CD4-positive, alpha-beta T cell (primary cell): ENCODE measurements at regions not wholly inside any gene's neighbourhood (a gene's known extent, or its start where the extent isn't known, plus 50 kb on each side); places are given as distances from the start of the nearest gene placed in this dataset.
"Not testable (repeated sequence)": the region's sequence is repeated elsewhere in the genome, so short reads cannot be mapped to it uniquely, and the experiment has no call there.

ENCODE experiments used
- ATAC-seq: fragments of 200-7000 bp; cut with Tn5 transposase; one replicate; pipeline ENCODE4 v1.10.0; 2022; ENCODE audit warnings: mild to moderate bottlenecking; ENCODE audit not compliant: poor library complexity
- CTCF ChIA-PET: fragments of 350-600 bp; sonication (Branson Sonifier 250); formaldehyde crosslinking; loops from one replicate; lab custom pipeline; 2021; ENCODE audit warnings: antibody characterized with exemption, inconsistent platforms; lab: Charles Lee
- POLR2A ChIA-PET: fragments of 350-600 bp; sonication (Branson Sonifier 250); formaldehyde crosslinking; loops from one replicate; lab custom pipeline; 2021; ENCODE audit warnings: antibody characterized with exemption, inconsistent platforms; lab: Charles Lee
- DNase-seq, 14 experiments: peaks; one replicate each; pipeline ENCODE4 v3.0.0-alpha.2; 2013 to 2020; ENCODE audit warnings: mixed read lengths in 2 of 14
- H3K27ac ChIP-seq, 2 donors: one replicate each; pipeline versions ENCODE4 v1.5.1 to v1.7.0; 2013; ENCODE audit warnings: low read length in 2 of 2, low read depth in 1 of 2, mild to moderate bottlenecking in 1 of 2
- H3K27me3 ChIP-seq, 2 experiments: 1 replicate in 1 of 2; 2 replicates in 1 of 2; pipeline versions ENCODE4 v1.6.1 to v1.7.0; 2013; ENCODE audit warnings: low read length in 2 of 2, control low read depth in 1 of 2, mild to moderate bottlenecking in 1 of 2, moderate library complexity in 1 of 2; ENCODE audit not compliant: insufficient read depth in 2 of 2, control insufficient read depth in 1 of 2
- H3K36me3 ChIP-seq: one replicate; pipeline ENCODE4 v1.6.1; 2013; ENCODE audit warnings: low read length, control low read depth; ENCODE audit not compliant: insufficient read depth
- H3K4me1 ChIP-seq: one replicate; pipeline ENCODE4 v1.6.1; 2013; ENCODE audit warnings: low read length, control low read depth; ENCODE audit not compliant: insufficient read depth
- H3K4me3 ChIP-seq: one replicate; pipeline ENCODE4 v1.5.1; 2013; ENCODE audit warnings: mild to moderate bottlenecking, low read length, moderate library complexity
- H3K9me3 ChIP-seq, 2 experiments: 1 replicate in 1 of 2; 2 replicates in 1 of 2; pipeline versions ENCODE4 v1.6.1 to v1.7.0; 2013; ENCODE audit warnings: low read length in 2 of 2, mild to moderate bottlenecking in 2 of 2, control low read depth in 1 of 2, moderate library complexity in 1 of 2; ENCODE audit not compliant: control insufficient read depth in 1 of 2, insufficient read depth in 1 of 2
- H3K27ac Mint-ChIP-seq: one replicate; pipeline ENCODE4 v1.8.0; 2020; ENCODE audit warnings: mixed read lengths
- H3K27me3 Mint-ChIP-seq: one replicate; pipeline ENCODE4 v1.8.0; 2021; ENCODE audit warnings: mixed read lengths
- H3K36me3 Mint-ChIP-seq: one replicate; pipeline ENCODE4 v1.8.0; 2021; ENCODE audit warnings: low read depth, mixed read lengths
- H3K4me1 Mint-ChIP-seq: one replicate; pipeline ENCODE4 v1.8.0; 2021; ENCODE audit warnings: low read depth, mixed read lengths
- H3K4me3 Mint-ChIP-seq: one replicate; pipeline ENCODE4 v1.8.0; 2020; ENCODE audit warnings: mild to moderate bottlenecking, mixed read lengths
- H3K9me3 Mint-ChIP-seq: one replicate; pipeline ENCODE4 v1.8.0; 2020; ENCODE audit warnings: mixed read lengths
- intact Hi-C, 2 experiments: fragments of 100-400 bp; cut with DNase I in 1 of 2; cut with micrococcal nuclease in 1 of 2; formaldehyde crosslinking; loops; one replicate each; pipeline versions ENCODE4 v1.15.1 to v1.9.0; 2023 to 2025; cut with DNase I, micrococcal nuclease
- TF ChIP-seq, protein P1 (sequence below): fragments of 200-600 bp; IDR thresholded peaks from one replicate; pipeline ENCODE4 v1.8.0; 2022; ENCODE audit warnings: antibody characterized with exemption, mild to moderate bottlenecking

DNA sequence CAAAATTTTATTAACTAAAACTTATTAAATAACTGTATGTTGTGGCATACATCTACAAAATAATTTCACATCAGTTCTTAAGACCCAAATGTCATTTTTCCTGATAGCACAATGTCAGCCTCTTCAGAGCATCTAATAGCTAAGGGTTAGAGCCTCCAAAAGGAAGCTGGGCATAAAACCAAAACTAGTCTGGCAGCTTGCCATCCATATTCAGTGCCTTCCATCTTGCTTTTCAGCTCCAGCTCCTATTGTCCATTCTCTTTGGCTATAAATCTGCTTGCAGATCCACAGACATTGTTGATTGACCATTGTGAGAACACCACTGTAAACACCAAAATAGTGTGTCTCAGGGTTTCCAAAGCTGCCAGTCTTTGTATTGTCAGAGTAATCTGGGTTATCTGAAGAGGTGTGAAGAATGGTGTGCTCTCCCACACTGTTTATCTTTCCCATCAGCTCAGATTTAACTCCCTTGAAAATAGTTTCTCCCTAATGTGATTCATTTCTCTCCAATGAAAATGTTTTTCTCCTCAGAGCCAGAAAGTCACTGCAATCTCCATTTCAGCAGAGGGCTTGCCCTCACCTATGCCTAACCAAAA is 154.8 kb upstream of the KCNQ5 start:
- Histone ChIP-seq H3K27ac (no peak overlapping the region), H3K9me3 (no peaks in the 10 kb centered on the region), H3K4me1 (no peaks in the 10 kb centered on the region), H3K36me3 (no peaks in the 10 kb centered on the region), H3K27me3 (peaks cover 3% of the 10 kb centered on the region in 2 experiments), H3K4me3 (no peak overlapping the region)
- Mint-ChIP-seq H3K27ac (no peak overlapping the region), H3K4me3 (no peak overlapping the region), H3K4me1 (no peaks in the 10 kb centered on the region), H3K9me3 (no peaks in the 10 kb centered on the region), H3K36me3 (no peaks in the 10 kb centered on the region), H3K27me3 (peaks cover 13% of the 10 kb centered on the region)
- CTCF ChIA-PET: no interaction called here
- ATAC-seq (no peak), DNase-seq (no peak)
- TF ChIP-seq, protein P1, sequence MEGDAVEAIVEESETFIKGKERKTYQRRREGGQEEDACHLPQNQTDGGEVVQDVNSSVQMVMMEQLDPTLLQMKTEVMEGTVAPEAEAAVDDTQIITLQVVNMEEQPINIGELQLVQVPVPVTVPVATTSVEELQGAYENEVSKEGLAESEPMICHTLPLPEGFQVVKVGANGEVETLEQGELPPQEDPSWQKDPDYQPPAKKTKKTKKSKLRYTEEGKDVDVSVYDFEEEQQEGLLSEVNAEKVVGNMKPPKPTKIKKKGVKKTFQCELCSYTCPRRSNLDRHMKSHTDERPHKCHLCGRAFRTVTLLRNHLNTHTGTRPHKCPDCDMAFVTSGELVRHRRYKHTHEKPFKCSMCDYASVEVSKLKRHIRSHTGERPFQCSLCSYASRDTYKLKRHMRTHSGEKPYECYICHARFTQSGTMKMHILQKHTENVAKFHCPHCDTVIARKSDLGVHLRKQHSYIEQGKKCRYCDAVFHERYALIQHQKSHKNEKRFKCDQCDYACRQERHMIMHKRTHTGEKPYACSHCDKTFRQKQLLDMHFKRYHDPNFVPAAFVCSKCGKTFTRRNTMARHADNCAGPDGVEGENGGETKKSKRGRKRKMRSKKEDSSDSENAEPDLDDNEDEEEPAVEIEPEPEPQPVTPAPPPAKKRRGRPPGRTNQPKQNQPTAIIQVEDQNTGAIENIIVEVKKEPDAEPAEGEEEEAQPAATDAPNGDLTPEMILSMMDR: no peak
- intact Hi-C loops: no loop called here
- POLR2A ChIA-PET: no interaction called here

DNA sequence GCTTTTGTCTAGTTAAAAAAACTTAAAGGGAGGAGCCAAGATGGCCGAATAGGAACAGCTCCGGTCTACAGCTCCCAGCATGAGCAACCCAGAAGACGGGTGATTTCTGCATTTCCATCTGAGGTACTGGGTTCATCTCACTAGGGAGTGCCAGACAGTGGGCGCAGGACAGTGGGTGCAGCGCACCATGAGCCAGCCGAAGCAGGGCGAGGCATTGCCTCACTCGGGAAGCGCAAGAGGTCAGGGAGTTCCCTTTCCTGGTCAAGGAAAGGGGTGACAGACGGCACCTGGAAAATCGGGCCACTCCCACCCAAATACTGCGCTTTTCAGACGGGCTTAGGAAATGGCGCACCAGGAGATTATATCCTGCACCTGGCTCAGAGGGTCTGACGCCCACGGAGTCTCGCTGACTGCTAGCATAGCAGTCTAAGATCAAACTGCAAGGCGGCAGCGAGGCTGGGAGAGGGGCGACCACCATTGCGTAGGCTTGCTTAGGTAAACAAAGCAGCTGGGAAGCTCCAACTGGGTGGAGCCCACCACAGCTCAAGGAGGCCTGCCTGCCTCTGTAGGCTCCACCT is 152.4 kb upstream of the KCNQ5 start:
- H3K4me1 ChIP-seq, H3K36me3 Mint-ChIP-seq, DNase-seq, H3K27ac ChIP-seq, CTCF ChIA-PET, H3K27me3 ChIP-seq, H3K4me3 ChIP-seq, H3K4me1 Mint-ChIP-seq, intact Hi-C loops, H3K36me3 ChIP-seq, H3K4me3 Mint-ChIP-seq, H3K9me3 Mint-ChIP-seq, H3K27ac Mint-ChIP-seq, POLR2A ChIA-PET, ATAC-seq, H3K9me3 ChIP-seq: not testable (repeated sequence)
- H3K27me3 Mint-ChIP-seq: peaks cover 13% of the 10 kb centered on the region

GRCh38 chr6:72476051-72476450 is 145.8 kb upstream of the KCNQ5 start:
- Histone ChIP-seq H3K36me3 (no peaks in the 10 kb centered on the region), H3K9me3 (no peaks in the 10 kb centered on the region), H3K27ac (no peak overlapping the region), H3K4me3 (no peak overlapping the region), H3K4me1 (no peaks in the 10 kb centered on the region), H3K27me3 (no peaks in the 10 kb centered on the region)
- no peaks in the 10 kb centered on the region for H3K4me1 Mint-ChIP-seq
- H3K9me3 Mint-ChIP-seq: no peaks in the 10 kb centered on the region
- intact Hi-C loops: no loop called here
- no peak overlapping the region for H3K27ac Mint-ChIP-seq
- ATAC-seq (no peak), DNase-seq (no peak)
- H3K36me3 Mint-ChIP-seq: no peaks in the 10 kb centered on the region
- H3K27me3 Mint-ChIP-seq: no peaks in the 10 kb centered on the region
- TF ChIP-seq, protein P1: no peak
- POLR2A ChIA-PET: no interaction called here
- CTCF ChIA-PET: no interaction called here
- H3K4me3 Mint-ChIP-seq: no peak overlapping the region

- H3K9me3 ChIP-seq: no peaks in the 10 kb centered on the region
- no peaks in the 10 kb centered on the region for H3K9me3 Mint-ChIP-seq
- no peaks in the 10 kb centered on the region for H3K4me1 ChIP-seq
- H3K27ac Mint-ChIP-seq: no peak overlapping the region
- H3K36me3 Mint-ChIP-seq: no peaks in the 10 kb centered on the region
- TF ChIP-seq, protein P1: no peak
- CTCF ChIA-PET: interaction anchor here (1.0 kb wide), 1 partner anchor 20 kb away, joined by 3 read pairs; no protein-coding TSS in a partner anchor
- H3K27me3 ChIP-seq: no peaks in the 10 kb centered on the region
- no peak for ATAC-seq
- POLR2A ChIA-PET: no interaction called here
- H3K27me3 Mint-ChIP-seq: no peaks in the 10 kb centered on the region
- DNase-seq: no peak
- no peak overlapping the region for H3K27ac ChIP-seq
- H3K4me1 Mint-ChIP-seq: no peaks in the 10 kb centered on the region
- H3K36me3 ChIP-seq: no peaks in the 10 kb centered on the region
- H3K4me3 Mint-ChIP-seq: no peak overlapping the region
- intact Hi-C loops: no loop called here
- H3K4me3 ChIP-seq: no peak overlapping the region
Observed at GRCh38 chr6:72476646-72477045, 145.2 kb upstream of the KCNQ5 start.
